ENCODE measurements at regions not wholly inside any gene's neighbourhood (a gene's known extent, or its start where the extent isn't known, plus 50 kb on each side); places are given as distances from the start of the nearest gene placed in this dataset.

- TF ChIP-seq CREB1 (IDR thresholded peaks at IDR 0.05; ENCODE audit: low read depth), result no peak
- no peak for TF ChIP-seq REST (IDR thresholded peaks at IDR 0.05; ENCODE audit: low read depth)
- no peak for TF ChIP-seq TCF12 (IDR thresholded peaks at IDR 0.05; ENCODE audit: low read depth)
- no peak for TF ChIP-seq YY1 (IDR thresholded peaks at IDR 0.05; ENCODE audit: low read depth)
- TF ChIP-seq NFIC (IDR thresholded peaks at IDR 0.05), result no peak
- TF ChIP-seq TEAD4 (IDR thresholded peaks at IDR 0.05), result no peak
- TF ChIP-seq USF1 (IDR thresholded peaks at IDR 0.05), result no peak
- no peak for TF ChIP-seq ZBTB7A (IDR thresholded peaks at IDR 0.05; ENCODE audit: low read depth)
- no peak for TF ChIP-seq FOXM1 (IDR thresholded peaks at IDR 0.05; ENCODE audit: borderline replicate concordance, low read depth)
- TF ChIP-seq RAD21 (IDR thresholded peaks at IDR 0.05; ENCODE audit: low read depth), result no peak
- no peak for TF ChIP-seq TAF1 (IDR thresholded peaks at IDR 0.05; ENCODE audit: low read depth)
- TF ChIP-seq CEBPB (IDR thresholded peaks at IDR 0.05), result no peak
- no peak for TF ChIP-seq MAX (IDR thresholded peaks at IDR 0.05)
- TF ChIP-seq EP300 (IDR thresholded peaks at IDR 0.05; ENCODE audit: borderline replicate concordance), result no peak
Measured at GRCh38 chr5:176754376-176754973, 55.9 kb upstream of the UNC5A start.

All from Ishikawa (cell line).